C4-2B (cell line): ENCODE measurements at regions not wholly inside any gene's neighbourhood (a gene's known extent, or its start where the extent isn't known, plus 50 kb on each side); places are given as distances from the start of the nearest gene placed in this dataset.

Experiments
- ZFX ChIP-seq: fragments of 450-650 bp; IDR thresholded peaks from 2 replicates; pipeline ENCODE4 v1.6.1; 2017
- TF ChIP-seq, protein P1 (sequence below): fragments of 450-650 bp; conservative IDR thresholded peaks from 2 replicates; pipeline ENCODE4 v1.5.1; 2017; ENCODE audit warnings: mild to moderate bottlenecking

DNA sequence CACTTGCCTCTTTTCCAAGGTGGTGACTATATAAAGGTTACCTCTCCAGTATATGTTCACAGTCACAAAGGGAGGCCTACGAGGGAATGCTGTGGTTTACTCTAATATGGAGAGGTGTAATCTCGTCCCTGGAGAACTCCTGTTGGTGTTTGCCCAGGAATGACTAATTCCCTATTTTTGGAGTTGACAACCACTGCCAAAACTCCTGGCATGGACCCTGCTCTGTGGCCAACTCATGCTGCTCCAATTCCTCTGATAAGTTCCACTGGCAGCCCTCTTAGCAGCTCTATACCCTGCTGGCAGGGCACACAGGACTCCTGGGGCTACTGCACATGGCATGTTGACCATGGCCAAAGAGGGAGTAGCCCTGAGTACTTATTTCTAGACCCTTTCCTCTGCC, 418.7 kb upstream of the ANO5 start:
- TF ChIP-seq, protein P1, sequence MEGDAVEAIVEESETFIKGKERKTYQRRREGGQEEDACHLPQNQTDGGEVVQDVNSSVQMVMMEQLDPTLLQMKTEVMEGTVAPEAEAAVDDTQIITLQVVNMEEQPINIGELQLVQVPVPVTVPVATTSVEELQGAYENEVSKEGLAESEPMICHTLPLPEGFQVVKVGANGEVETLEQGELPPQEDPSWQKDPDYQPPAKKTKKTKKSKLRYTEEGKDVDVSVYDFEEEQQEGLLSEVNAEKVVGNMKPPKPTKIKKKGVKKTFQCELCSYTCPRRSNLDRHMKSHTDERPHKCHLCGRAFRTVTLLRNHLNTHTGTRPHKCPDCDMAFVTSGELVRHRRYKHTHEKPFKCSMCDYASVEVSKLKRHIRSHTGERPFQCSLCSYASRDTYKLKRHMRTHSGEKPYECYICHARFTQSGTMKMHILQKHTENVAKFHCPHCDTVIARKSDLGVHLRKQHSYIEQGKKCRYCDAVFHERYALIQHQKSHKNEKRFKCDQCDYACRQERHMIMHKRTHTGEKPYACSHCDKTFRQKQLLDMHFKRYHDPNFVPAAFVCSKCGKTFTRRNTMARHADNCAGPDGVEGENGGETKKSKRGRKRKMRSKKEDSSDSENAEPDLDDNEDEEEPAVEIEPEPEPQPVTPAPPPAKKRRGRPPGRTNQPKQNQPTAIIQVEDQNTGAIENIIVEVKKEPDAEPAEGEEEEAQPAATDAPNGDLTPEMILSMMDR, result no peak
- TF ChIP-seq ZFX, result no peak
